ENCODE measurements at regions not wholly inside any gene's neighbourhood (a gene's known extent, or its start where the extent isn't known, plus 50 kb on each side); places are given as distances from the start of the nearest gene placed in this dataset.

DNA sequence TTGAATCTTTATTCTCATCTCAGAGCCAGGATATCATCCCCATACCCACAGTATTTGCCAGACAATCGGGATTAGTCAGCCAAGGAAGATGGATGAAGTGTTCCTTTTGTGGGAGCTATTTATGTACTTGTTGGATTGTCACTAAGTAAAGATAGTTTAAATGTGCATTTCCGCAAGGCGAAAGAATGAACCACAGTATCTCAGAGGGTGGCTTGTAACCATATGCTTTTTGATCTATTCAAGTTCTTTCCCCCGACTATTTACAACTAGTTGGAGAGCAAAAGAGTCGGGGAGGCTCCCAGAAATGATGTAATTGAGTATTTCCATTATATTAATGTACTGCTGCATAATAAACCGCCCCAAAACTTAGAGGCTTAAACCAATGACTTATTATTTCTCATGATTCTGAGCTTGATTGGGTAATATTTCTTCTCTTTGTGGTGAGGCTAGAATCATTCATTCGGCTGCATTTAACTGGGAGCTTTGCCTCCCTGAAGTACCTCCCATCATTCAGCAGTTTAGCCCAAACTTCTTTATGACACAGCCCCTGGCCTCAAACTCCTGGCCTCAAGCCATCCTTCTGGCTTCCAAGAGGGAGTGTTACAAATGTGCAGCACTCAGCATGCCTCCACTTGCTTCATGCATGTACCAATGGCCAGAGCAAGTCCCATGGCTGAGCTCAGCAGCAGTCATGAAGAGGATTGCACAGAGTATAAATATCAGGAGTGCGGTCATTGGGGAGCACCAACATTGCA is 423.7 kb downstream of the METTL4 start:
- Histone ChIP-seq H3K36me3 (ENCODE audit: control insufficient read depth in 1 of 2, insufficient read depth in 2 of 2, low read length in 2 of 2) (no peaks in the 10 kb centered on the region), H3K9me3 (ENCODE audit: control insufficient read depth in 1 of 2, insufficient read depth in 1 of 2, low read depth in 1 of 2, low read length in 2 of 2) (no peaks in the 10 kb centered on the region), H3K4me2 (ENCODE audit: low read length) (no peak overlapping the region), H2AFZ (ENCODE audit: low read depth, low read length, poor library complexity, severe bottlenecking) (no peak overlapping the region), H3K4me1 (ENCODE audit: control insufficient read depth in 1 of 2, insufficient read depth in 2 of 2, low read length in 2 of 2) (no peaks in the 10 kb centered on the region), H3K79me2 (ENCODE audit: insufficient read depth, low read length) (no peaks in the 10 kb centered on the region), H3K27ac (ENCODE audit: low read depth, low read length) (no peak overlapping the region), H4K20me1 (ENCODE audit: insufficient read depth) (no peaks in the 10 kb centered on the region), H3K9ac (ENCODE audit: low read length) (no peak overlapping the region), H3K4me3 (replicated peaks in 1 of 2; ENCODE audit: low read depth in 1 of 2, low read length in 2 of 2) (no peak overlapping the region), H3K9me2 (ENCODE audit: insufficient read depth) (no peaks in the 10 kb centered on the region), H3K27me3 (ENCODE audit: insufficient read depth, low read length) (no peaks in the 10 kb centered on the region; the same call in 1 of the 2 replicates)
- TF ChIP-seq, protein P1, sequence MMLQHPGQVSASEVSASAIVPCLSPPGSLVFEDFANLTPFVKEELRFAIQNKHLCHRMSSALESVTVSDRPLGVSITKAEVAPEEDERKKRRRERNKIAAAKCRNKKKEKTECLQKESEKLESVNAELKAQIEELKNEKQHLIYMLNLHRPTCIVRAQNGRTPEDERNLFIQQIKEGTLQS (IDR thresholded peaks at IDR 0.05) = no peak
- no peak for TF ChIP-seq SRF (IDR thresholded peaks at IDR 0.05; ENCODE audit: low read depth)
- TF ChIP-seq, protein P2, sequence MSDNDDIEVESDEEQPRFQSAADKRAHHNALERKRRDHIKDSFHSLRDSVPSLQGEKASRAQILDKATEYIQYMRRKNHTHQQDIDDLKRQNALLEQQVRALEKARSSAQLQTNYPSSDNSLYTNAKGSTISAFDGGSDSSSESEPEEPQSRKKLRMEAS (IDR thresholded peaks at IDR 0.05) = no peak
- TF ChIP-seq ZNF274 (IDR thresholded peaks at IDR 0.05; ENCODE audit: low read depth, low read length) = no peak
- no peak for TF ChIP-seq ELF1 (IDR thresholded peaks at IDR 0.05; ENCODE audit: borderline replicate concordance, low read depth)
- TF ChIP-seq YY1 (IDR thresholded peaks at IDR 0.05; ENCODE audit: extremely low read depth, insufficient replicate concordance, low read depth, low read length) = no peak
- no peak for TF ChIP-seq ZFX (IDR thresholded peaks at IDR 0.05)
- TF ChIP-seq EZH2phosphoT487 (IDR thresholded peaks at IDR 0.05; ENCODE audit: borderline replicate concordance) = no peak
- TF ChIP-seq, protein P3, sequence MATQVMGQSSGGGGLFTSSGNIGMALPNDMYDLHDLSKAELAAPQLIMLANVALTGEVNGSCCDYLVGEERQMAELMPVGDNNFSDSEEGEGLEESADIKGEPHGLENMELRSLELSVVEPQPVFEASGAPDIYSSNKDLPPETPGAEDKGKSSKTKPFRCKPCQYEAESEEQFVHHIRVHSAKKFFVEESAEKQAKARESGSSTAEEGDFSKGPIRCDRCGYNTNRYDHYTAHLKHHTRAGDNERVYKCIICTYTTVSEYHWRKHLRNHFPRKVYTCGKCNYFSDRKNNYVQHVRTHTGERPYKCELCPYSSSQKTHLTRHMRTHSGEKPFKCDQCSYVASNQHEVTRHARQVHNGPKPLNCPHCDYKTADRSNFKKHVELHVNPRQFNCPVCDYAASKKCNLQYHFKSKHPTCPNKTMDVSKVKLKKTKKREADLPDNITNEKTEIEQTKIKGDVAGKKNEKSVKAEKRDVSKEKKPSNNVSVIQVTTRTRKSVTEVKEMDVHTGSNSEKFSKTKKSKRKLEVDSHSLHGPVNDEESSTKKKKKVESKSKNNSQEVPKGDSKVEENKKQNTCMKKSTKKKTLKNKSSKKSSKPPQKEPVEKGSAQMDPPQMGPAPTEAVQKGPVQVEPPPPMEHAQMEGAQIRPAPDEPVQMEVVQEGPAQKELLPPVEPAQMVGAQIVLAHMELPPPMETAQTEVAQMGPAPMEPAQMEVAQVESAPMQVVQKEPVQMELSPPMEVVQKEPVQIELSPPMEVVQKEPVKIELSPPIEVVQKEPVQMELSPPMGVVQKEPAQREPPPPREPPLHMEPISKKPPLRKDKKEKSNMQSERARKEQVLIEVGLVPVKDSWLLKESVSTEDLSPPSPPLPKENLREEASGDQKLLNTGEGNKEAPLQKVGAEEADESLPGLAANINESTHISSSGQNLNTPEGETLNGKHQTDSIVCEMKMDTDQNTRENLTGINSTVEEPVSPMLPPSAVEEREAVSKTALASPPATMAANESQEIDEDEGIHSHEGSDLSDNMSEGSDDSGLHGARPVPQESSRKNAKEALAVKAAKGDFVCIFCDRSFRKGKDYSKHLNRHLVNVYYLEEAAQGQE (IDR thresholded peaks at IDR 0.05; ENCODE audit: low read depth) = no peak
- no peak for TF ChIP-seq TCF7L2 (IDR thresholded peaks at IDR 0.05; ENCODE audit: borderline replicate concordance, extremely low read depth, insufficient read depth, insufficient read length)
- TF ChIP-seq FOSL1 (IDR thresholded peaks at IDR 0.05; ENCODE audit: low read depth) = no peak
- DNase-seq (ENCODE audit: low read depth, low spot score) (no peak), ATAC-seq (no peak)
- RAD21 ChIA-PET (ENCODE audit: low non-redundant PET in 1 of 2, low total read pairs in 2 of 2, uncharacterized antibody in 2 of 2, unreplicated experiment in 2 of 2) = no interaction called here
- POLR2A ChIA-PET = no interaction called here
- BruUV-seq (replicated peaks) = no TSS peak
- CTCF ChIA-PET = no interaction called here
- intact Hi-C loops (cut with micrococcal nuclease) = no loop called here
